Middle frontal gyrus (tissue), 1 donor: ENCODE measurements at regions not wholly inside any gene's neighbourhood (a gene's known extent, or its start where the extent isn't known, plus 50 kb on each side); places are given as distances from the start of the nearest gene placed in this dataset.

Experiments
- DNase-seq: peaks from one replicate; pipeline ENCODE4 v3.0.0-alpha.2; 2015; ENCODE audit warnings: low spot score; ENCODE audit errors: extremely low spot score

DNA sequence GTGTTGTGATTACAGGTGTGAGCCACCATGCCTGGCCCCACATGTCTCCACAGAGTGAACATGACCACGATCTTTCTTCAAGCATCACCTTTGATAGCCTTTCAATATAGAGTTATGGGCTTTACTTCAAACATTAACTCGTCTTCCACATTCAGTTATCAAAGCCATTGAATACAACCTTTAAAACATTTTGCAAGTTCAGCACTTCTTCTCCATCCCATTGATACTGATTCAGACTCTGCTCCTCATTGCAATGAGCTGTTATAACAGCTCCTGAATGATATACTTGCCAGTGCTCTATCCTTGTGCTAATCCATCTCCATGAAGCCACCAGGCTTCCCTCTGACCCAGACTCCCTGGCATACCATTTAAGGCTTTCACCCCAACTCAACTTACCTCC is 223.5 kb upstream of the EEA1 start:
- DNase-seq = no peak

DNA sequence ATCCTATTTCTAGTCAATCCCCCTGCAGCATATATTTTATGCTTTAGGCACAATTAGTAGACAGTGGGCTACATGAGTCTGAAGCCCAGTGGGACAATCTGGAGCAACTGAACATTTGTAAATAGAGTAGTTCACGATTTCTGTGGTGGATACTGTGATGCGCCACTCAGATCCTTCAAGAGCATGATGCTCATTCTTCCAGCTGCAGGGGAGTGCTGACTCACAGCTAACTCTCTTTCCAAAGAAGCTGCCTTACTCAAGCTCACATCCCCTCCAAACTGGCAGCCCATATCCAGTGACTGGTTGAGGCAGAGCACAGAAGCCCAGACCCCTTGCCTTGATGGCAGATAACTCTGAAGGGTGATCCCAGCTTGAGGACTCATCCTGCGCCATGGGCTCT is 224.2 kb upstream of the EEA1 start:
- no peak for DNase-seq

DNA sequence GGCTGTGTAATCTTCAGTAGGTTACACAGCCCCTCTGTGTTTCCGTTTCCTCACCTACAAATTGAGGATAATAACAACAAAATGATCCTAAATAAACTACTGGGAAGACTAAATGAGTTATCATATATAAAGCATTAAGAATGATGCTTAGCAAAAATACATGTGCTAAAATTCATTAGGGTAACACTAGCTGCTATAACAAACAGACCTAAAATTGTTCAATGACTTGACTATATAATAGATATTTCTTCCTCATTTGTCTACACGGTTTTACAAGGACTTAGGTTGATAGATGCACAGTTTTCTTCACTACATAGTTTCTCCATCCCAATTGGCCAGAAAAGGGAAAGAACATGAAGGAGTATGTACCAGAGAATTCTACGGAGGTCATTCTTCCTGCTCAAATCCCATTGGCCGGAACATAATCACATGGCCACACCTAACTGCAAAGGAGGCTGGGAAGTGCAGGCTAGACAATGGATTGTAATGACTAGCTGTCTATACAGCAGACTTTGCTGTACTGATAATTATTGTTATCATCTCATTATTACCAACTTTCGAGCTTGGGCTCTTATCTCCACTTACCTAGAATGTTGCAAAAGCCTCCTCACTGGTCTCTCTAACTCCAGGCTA is 223.5 kb upstream of the NUDT4 start:
- DNase-seq = no peak

DNA sequence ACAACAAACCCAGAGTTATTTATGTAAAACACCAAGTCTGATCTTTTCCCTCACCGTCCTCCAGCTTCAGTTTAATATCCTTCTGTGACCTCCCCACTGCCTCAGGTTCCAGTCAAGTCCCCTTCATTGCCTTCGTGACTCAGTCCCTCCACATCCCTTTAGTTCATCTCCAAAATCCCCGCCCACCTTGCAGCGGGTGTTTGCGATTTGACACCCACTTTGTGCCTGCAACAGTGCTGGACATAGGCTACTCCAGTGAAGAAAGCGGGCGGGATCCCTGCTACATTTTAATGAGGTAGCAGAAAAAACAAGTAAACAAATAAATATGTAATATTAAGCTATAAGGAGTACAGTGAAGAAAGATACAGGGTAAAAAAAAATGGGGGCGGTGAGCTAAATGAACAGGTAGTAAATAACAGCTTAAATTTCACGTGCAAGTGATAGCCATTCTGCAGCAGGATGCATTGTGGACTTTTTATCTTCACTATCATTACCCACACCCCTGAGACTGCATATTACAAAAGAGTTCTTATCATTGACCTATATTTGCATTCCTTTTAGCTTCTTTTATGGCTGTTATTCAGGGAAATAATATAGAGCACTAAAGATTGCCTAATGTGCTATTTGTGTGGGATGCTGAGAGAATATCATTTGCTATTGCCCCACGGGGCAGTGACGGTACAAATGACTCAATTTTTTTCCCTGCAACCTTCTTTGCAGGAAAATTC is 222.8 kb upstream of the NUDT4 start:
- DNase-seq = no peak

DNA sequence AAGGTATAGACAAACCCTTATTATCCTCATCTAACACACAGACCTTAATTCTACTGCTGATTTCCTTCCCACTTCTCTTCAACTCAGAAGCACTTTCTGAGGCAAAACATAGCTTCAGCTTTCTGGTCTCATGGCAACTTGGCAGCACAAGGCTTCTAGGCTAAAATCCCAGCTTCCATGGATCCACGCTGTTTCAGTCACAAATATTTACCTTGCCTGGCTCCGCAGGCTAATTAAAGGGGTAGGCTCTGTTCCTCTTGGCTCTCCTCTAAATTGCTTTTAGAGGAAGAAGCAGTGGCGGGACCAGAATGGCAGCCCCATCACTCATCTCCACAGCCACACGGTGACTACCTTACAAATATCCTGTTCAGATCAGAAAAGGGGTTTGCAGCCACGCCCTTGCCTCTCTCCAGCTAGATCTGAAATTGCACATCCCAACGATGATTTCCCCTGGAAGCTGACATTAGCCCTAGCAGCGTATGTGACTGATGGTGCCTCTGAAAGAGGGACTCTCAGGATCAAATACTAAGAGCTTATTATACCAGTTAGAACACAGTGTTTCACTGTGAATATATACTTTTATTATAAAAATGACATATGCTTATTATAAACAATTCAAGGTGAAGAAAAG is 221.5 kb upstream of the NUDT4 start:
- DNase-seq = peak; percentile 22

- DNase-seq = no peak
Observed at GRCh38 chr12:93157279-93157678, 220.4 kb upstream of the NUDT4 start.

- no peak for DNase-seq
Observed at GRCh38 chr12:93158065-93158843, 219.5 kb upstream of the NUDT4 start.

GRCh38 chr12:93163260-93164036 is 214.3 kb upstream of the NUDT4 start:
- no peak for DNase-seq

DNA sequence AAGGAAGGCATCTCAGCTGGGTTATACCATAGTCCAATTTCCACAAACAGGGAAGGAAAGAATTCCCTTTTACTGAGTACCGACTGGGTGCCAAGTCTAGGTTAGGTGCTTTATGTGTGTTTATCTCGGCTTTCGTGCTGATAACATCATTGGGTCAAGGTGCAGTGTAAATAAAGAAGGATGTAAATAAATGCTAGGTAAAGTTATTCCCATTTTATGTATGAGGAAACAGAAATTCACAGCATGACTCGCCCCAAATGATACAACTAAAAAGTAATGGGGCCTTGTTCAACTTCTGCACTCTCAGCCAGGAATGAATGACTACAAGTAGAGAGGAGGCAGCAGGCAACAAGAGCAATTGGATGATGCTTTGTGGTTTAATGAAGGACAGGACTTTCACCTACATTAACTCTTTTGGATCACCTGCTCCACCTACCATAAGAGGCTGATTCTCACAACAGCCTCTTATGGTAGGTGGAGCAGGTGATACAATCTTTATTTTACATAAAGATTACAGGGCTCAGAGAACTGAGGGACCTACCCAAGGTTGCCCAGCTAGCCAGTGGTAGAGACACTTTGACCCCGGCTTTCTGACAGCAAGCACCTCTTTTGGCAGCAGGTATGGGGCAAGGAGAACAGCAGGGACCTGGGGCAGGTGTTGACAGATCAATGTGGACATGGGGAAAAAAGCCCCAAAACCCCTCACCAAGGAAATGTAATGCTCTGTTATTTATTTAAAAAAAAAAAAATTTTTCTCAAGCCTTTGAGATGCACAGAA is 213.4 kb upstream of the NUDT4 start:
- no peak for DNase-seq

GRCh38 chr12:93165384-93165932 is 212.3 kb upstream of the NUDT4 start:
- no peak for DNase-seq

GRCh38 chr12:93166541-93167307 is 211.0 kb upstream of the NUDT4 start:
- no peak for DNase-seq

DNA sequence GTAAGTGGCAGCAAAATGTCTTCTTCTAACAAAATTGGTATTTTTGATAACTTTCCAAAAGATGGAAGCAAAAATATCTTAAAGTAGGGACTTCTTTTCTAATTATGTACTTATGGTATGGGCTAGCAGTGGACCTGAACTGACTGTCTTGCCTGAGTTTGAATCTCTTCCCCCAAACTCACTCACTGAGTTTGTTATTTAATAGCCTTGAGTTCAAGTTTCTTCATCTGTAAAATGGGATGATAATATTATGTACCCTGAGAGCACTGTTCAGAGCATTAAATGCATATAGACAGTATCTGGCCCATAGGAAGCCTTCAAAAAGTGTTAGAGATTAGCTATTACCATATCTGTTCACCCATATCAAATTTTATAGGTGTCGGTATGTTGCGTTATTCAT is 210.4 kb upstream of the NUDT4 start:
- DNase-seq = no peak

DNA sequence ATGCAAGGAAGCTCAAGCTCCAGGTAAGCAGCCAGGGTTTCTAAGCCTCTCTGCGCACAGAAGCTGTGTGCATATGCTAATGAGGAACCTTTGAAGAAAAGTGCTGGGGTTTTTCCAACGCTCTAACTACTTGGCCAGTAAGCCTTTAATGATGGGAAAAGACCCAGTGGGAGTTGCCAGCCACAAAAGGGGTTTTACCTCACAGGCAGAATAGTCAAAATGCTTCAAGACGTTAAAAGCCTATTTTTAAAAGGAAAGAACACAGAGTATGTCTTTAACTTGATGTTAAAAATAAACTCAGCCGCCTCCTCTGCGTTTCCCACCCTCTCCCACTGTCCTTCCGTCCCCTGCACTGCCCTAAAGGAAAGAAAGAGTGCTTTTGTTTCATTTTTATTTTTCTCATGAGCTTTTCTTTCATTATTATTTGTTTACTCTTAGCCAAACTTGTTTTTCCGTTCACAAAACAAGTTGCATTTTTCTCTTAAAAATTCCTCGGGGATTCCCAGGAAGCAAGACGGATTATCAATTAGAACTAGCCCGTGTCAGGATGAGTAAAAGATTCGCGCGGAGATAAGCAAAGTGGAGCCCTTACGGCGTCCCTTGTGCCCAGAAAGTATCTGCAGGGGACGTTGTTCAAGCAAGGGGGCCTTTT is 209.8 kb upstream of the NUDT4 start:
- no peak for DNase-seq

DNA sequence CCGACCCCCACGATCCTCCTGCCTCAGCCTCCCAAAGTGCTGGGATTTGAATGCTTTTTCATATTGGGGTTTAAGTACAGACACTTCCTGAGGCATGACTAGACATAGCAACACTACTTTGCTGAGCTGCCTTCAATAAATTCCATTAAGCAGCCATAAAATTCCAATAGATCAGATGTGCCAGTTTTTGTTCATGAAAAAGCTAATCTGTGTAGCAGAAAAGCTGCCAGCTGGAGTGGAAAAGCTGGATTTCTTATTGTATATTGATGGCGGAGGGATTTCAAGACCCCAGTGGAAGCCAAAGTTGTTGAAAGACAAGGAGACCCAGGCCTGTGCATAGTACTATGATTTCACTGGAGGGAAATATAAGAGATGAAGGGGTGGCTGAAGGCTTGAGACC is 209.0 kb upstream of the NUDT4 start:
- no peak for DNase-seq

- no peak for DNase-seq
Observed at GRCh38 chr12:93169536-93169935, 208.2 kb upstream of the NUDT4 start.

GRCh38 chr12:93170928-93171327 is 206.8 kb upstream of the NUDT4 start:
- DNase-seq = no peak

- no peak for DNase-seq
Observed at GRCh38 chr12:93173178-93173957, 204.4 kb upstream of the NUDT4 start.

DNA sequence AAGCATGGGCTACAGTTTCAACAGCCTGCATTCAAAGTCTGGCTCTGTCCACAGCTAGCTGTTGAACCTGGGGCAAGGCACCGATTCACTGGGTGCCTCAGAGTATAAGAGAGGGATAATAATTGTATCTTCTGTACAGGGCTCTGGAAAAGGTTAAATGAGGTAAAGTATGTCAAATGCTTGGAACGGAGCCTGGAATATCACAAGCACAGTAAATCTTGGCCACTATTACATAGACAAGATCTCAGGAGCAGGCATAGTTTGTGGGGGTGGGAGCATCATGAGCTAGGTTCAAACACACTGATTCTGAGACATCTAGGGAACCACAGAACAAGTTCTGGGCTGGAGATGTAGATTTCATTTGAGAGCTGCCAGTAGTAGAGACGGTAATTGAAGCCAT is 203.7 kb upstream of the NUDT4 start:
- DNase-seq = no peak
